Activated CD4-positive, alpha-beta memory T cell treated with anti-CD3 and anti-CD28 coated beads for 36 hours (primary cell): ENCODE measurements at regions not wholly inside any gene's neighbourhood (a gene's known extent, or its start where the extent isn't known, plus 50 kb on each side); places are given as distances from the start of the nearest gene placed in this dataset.

Experiments
- CTCF ChIA-PET: fragments of 350-600 bp; sonication (Branson Sonifier 250); formaldehyde crosslinking; loops from one replicate; lab custom pipeline; 2021; ENCODE audit warnings: antibody characterized with exemption, inconsistent platforms; lab: Charles Lee
- POLR2A ChIA-PET: fragments of 350-600 bp; sonication (Branson Sonifier 250); formaldehyde crosslinking; loops from one replicate; lab custom pipeline; 2021; ENCODE audit warnings: antibody characterized with exemption; lab: Charles Lee
- DNase-seq: peaks from one replicate; pipeline ENCODE4 v3.0.0-alpha.2; 2020
- H3K27ac Mint-ChIP-seq: one replicate; pipeline ENCODE4 v1.8.0; 2021; ENCODE audit warnings: mixed read lengths
- H3K27me3 Mint-ChIP-seq: one replicate; pipeline ENCODE4 v1.8.0; 2021; ENCODE audit warnings: mixed read lengths
- H3K36me3 Mint-ChIP-seq: one replicate; pipeline ENCODE4 v1.8.0; 2021; ENCODE audit warnings: mixed read lengths
- H3K4me1 Mint-ChIP-seq: one replicate; pipeline ENCODE4 v1.8.0; 2021; ENCODE audit warnings: low read depth, mixed read lengths
- H3K4me3 Mint-ChIP-seq: one replicate; pipeline ENCODE4 v1.8.0; 2021; ENCODE audit warnings: mild to moderate bottlenecking, mixed read lengths
- H3K9me3 Mint-ChIP-seq: one replicate; pipeline ENCODE4 v1.8.0; 2021; ENCODE audit warnings: mixed read lengths
- intact Hi-C: fragments of 100-400 bp; cut with micrococcal nuclease; formaldehyde crosslinking; loops from one replicate; pipeline ENCODE4 v1.15.1; 2023

GRCh38 chr1:82840192-82840591 is 1039.5 kb downstream of the ADGRL2 start:
- ChIA-PET POLR2A (no interaction called here), CTCF (no interaction called here)
- Mint-ChIP-seq H3K27me3 (peaks cover 2% of the 10 kb centered on the region), H3K9me3 (no peaks in the 10 kb centered on the region), H3K27ac (no peak overlapping the region), H3K36me3 (no peaks in the 10 kb centered on the region), H3K4me3 (no peak overlapping the region), H3K4me1 (no peaks in the 10 kb centered on the region)
- DNase-seq, result no peak
- intact Hi-C loops, result no loop called here

DNA sequence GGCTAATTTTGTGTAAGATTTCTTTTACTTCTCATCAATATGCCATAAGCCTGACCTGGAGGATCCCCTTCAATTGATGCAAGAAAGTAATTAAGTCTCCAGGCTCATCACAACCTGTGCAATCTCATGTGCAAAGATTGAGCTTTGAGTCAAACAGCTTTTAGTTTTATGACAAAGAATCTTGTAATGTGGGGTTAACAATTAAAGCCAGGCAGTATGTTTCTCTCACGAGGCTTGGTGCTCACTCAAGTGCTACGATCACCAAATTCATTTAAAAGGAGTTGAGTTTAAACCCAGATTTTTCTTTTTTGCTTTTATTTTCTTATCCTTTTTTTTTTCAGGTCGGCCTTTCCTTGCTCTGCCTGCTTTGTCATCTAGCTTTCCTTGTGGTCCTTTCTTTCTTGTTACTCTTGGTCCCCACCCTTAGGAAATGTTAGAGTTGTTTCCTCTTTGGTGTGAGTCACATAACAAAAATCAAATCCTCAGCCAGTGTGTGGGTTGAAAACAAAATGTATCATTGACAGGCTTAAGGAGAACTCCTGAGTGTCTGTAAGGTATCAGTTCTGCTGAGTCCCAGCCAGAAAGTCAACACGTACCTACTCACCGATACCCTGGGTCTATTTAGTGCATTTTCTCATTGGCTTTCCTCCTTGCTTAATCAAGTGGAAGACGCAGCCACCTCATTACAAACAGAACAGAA is 1037.2 kb downstream of the ADGRL2 start:
- H3K36me3 Mint-ChIP-seq, result no peaks in the 10 kb centered on the region

DNA sequence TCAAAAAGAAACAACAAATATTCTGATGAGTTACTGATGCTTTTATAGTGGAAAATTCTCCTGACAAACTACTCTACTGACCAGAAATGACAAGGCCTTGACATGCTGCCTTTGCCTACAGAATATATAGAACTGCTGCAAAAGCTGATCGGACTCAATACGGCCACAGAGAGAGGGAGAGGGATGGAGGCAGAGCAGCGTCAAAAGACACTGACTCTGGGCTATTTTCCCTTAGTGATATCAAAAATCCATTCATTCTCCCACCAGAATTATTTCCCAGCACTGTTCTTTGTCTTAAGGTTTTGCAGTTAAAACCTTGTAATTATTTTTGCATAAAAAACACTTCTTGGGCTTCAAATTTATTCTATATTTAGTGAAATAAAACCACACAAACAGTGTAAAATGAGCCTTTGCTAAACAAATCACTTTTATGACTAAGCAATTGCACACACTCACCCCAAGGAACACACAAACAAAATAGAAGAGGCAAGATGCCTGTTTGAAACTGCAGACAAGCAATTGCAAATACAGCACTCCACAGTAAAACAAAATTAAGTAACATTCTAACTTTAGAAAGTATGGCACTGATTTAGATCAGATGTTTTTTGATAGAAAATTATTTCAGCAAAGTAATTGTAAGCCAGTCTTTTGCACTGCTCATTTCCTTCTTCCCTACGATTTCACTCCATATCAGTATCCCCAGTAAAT is 1036.4 kb downstream of the ADGRL2 start:
- CTCF ChIA-PET, result no interaction called here
- intact Hi-C loops, result no loop called here

More for the DNA sequence above, 1037.2 kb downstream of the ADGRL2 start:
- Mint-ChIP-seq H3K9me3 (no peaks in the 10 kb centered on the region), H3K27me3 (peaks cover 2% of the 10 kb centered on the region), H3K4me3 (no peak overlapping the region), H3K27ac (no peak overlapping the region), H3K4me1 (no peaks in the 10 kb centered on the region)
- intact Hi-C loops, result no loop called here
- DNase-seq, result no peak
- POLR2A ChIA-PET, result no interaction called here
- CTCF ChIA-PET, result no interaction called here

DNA sequence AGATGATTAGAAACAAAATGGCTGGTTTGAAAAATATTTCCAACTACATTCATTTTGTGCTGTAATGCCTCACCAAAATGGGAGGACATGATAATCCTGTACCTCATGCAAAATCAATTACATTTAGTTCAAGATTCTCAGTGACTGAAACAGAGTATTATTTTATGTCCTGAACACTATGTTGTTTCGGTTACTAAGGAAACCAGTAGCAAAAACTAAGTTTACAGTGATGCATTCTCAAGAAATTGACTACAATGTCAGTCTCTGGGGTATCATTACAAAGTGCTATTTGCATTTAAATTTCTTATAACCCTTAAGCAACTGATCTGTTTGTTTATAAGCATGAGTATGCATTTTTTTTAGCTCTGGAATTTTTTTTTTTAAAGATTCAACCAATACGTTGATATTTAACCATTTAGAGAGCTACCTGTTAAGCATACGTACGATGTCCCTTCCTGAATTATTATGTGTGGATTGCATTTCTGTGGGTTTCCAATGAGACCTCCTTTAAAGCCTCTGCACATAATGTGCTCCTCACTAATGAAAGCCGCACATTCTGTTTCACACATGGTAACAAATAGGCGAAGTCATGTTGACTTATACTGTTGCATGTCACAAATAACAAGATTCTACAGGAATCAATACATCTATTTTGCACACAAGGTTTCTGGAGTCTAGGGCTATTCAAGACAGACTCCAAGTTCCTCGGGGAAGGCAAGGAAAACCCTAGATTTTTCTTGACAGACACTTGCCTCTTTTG is 1035.7 kb downstream of the ADGRL2 start:
- intact Hi-C loops, result no loop called here
- Mint-ChIP-seq H3K36me3 (no peaks in the 10 kb centered on the region), H3K27ac (no peak overlapping the region), H3K9me3 (no peaks in the 10 kb centered on the region), H3K4me3 (no peak overlapping the region), H3K27me3 (peaks cover 2% of the 10 kb centered on the region), H3K4me1 (no peaks in the 10 kb centered on the region)
- POLR2A ChIA-PET, result no interaction called here
- CTCF ChIA-PET, result no interaction called here
- DNase-seq, result no peak

More for the DNA sequence above, 1036.4 kb downstream of the ADGRL2 start:
- POLR2A ChIA-PET, result no interaction called here
- Mint-ChIP-seq H3K9me3 (no peaks in the 10 kb centered on the region), H3K4me1 (no peaks in the 10 kb centered on the region), H3K36me3 (no peaks in the 10 kb centered on the region), H3K27ac (no peak overlapping the region), H3K27me3 (peaks cover 2% of the 10 kb centered on the region), H3K4me3 (no peak overlapping the region)
- no peak for DNase-seq

DNA sequence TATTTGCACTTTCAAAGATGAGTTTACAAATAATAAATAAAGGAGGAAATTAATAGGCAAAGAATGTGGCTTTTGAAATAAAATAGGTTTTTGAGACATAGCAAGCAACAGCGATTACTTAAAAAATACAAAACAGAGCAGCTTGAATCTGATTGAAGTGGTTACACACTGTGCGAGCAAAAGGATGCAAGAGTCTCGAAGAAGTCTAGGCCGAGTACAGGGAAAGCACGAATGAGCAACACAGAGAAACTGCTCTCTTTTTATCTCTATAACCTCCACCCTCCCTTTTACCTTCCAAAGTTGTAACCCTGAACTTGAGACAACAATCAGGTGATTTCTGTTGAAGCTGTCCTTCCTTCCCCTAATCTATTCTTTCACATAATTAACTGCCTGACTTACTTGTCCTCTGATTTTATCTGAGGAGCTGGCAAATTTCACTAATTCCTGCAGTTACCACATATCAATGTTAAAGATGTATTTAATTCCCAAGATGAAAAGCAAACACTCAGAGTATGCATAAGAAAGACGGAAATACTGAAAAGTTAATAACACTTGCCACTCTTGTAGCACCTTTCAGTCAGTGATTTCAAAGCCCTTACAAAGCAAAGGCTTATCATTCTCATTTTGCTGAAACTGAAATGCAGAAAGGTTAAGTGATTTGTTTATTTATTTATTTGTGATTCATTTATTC is 1030.1 kb downstream of the ADGRL2 start:
- intact Hi-C loops, result no loop called here
- Mint-ChIP-seq H3K27me3 (no peaks in the 10 kb centered on the region), H3K9me3 (no peaks in the 10 kb centered on the region), H3K27ac (no peak overlapping the region), H3K4me1 (peaks cover 4% of the 10 kb centered on the region), H3K36me3 (no peaks in the 10 kb centered on the region), H3K4me3 (no peak overlapping the region)
- ChIA-PET CTCF (no interaction called here), POLR2A (no interaction called here)
- DNase-seq, result no peak

- DNase-seq, result no peak
- intact Hi-C loops, result no loop called here
- CTCF ChIA-PET, result no interaction called here
Observed at GRCh38 chr1:82829527-82829926, 1028.8 kb downstream of the ADGRL2 start.

DNA sequence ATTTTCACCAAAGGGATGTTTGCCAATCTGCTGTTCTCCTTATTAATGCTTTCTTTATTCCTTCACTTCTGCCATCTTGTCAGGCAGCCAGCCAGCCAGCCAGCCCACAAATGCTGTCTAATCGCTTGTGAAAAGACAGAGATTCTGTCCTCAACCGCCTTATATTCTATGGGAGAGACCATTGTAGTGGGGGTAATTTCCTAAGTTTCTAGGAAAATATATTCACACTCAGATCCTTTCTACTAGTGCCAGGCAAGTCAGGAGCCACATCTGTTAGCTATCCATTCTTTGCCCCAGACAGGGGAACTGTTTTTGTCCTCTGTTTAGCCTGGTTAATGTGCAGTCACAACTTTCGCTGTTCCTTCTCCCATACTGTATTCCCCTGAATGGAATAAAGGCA is 1023.1 kb downstream of the ADGRL2 start:
- Mint-ChIP-seq H3K27ac (no peak overlapping the region), H3K9me3 (no peaks in the 10 kb centered on the region), H3K4me3 (no peak overlapping the region), H3K4me1 (peaks cover 6% of the 10 kb centered on the region), H3K36me3 (no peaks in the 10 kb centered on the region), H3K27me3 (no peaks in the 10 kb centered on the region)
- POLR2A ChIA-PET, result no interaction called here
- CTCF ChIA-PET, result no interaction called here
- DNase-seq, result no peak
- intact Hi-C loops, result no loop called here

More at GRCh38 chr1:82829527-82829926, 1028.8 kb downstream of the ADGRL2 start:
- POLR2A ChIA-PET, result no interaction called here
- H3K27me3 Mint-ChIP-seq, result no peaks in the 10 kb centered on the region
- no peaks in the 10 kb centered on the region for H3K36me3 Mint-ChIP-seq
- no peak overlapping the region for H3K4me3 Mint-ChIP-seq
- H3K9me3 Mint-ChIP-seq, result no peaks in the 10 kb centered on the region
- H3K4me1 Mint-ChIP-seq, result peaks cover 4% of the 10 kb centered on the region
- H3K27ac Mint-ChIP-seq, result no peak overlapping the region

DNA sequence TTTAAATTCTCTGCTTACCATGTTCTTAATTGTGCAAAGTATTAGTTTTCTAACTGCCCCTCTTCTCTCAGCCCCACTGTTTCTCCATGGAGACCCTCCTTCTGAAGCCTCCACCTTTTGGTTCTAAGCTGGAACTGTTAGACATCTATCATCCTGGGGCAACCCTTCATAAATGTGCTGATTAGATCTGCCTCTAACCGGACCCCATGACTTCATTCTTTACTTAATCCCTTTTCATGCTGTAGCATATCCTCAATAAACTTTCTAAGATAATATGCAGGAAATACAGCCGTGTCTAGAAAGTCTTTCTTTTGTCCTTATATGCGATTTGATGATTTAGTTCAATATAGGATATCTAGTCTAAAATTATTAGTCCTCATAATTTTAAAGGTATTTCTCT is 1020.1 kb downstream of the ADGRL2 start:
- H3K4me1 Mint-ChIP-seq, result peaks cover 11% of the 10 kb centered on the region
- H3K27ac Mint-ChIP-seq, result no peak overlapping the region
- H3K9me3 Mint-ChIP-seq, result peaks cover 5% of the 10 kb centered on the region
- no peaks in the 10 kb centered on the region for H3K27me3 Mint-ChIP-seq
- ChIA-PET CTCF (no interaction called here), POLR2A (no interaction called here)
- DNase-seq, result no peak
- no peaks in the 10 kb centered on the region for H3K36me3 Mint-ChIP-seq
- H3K4me3 Mint-ChIP-seq, result no peak overlapping the region
- intact Hi-C loops, result no loop called here

- H3K27ac Mint-ChIP-seq, result no peak overlapping the region
- POLR2A ChIA-PET, result no interaction called here
Observed at GRCh38 chr1:82819234-82819633, 1018.5 kb downstream of the ADGRL2 start.

GRCh38 chr1:82818586-82818985 is 1017.9 kb downstream of the ADGRL2 start:
- peaks cover 11% of the 10 kb centered on the region for H3K4me1 Mint-ChIP-seq
- POLR2A ChIA-PET, result no interaction called here

More at GRCh38 chr1:82819234-82819633, 1018.5 kb downstream of the ADGRL2 start:
- Mint-ChIP-seq H3K4me1 (peaks cover 11% of the 10 kb centered on the region), H3K9me3 (peaks cover 5% of the 10 kb centered on the region), H3K36me3 (no peaks in the 10 kb centered on the region), H3K27me3 (no peaks in the 10 kb centered on the region), H3K4me3 (no peak overlapping the region)
- intact Hi-C loops, result no loop called here
- CTCF ChIA-PET, result no interaction called here
- no peak for DNase-seq

GRCh38 chr1:82813386-82813785 is 1012.7 kb downstream of the ADGRL2 start:
- H3K4me1 Mint-ChIP-seq, result no peaks in the 10 kb centered on the region
- POLR2A ChIA-PET, result no interaction called here
- H3K27ac Mint-ChIP-seq, result no peak overlapping the region
- H3K36me3 Mint-ChIP-seq, result no peaks in the 10 kb centered on the region
- CTCF ChIA-PET, result interaction anchor here (0.8 kb wide), 1 partner anchor 32 kb away, joined by 3 read pairs; no protein-coding TSS in a partner anchor
- H3K27me3 Mint-ChIP-seq, result no peaks in the 10 kb centered on the region
- peaks cover 5% of the 10 kb centered on the region for H3K9me3 Mint-ChIP-seq
- H3K4me3 Mint-ChIP-seq, result no peak overlapping the region
- intact Hi-C loops, result no loop called here
- no peak for DNase-seq

More at GRCh38 chr1:82818586-82818985, 1017.9 kb downstream of the ADGRL2 start:
- intact Hi-C loops, result no loop called here
- Mint-ChIP-seq H3K27me3 (no peaks in the 10 kb centered on the region), H3K36me3 (no peaks in the 10 kb centered on the region), H3K4me3 (no peak overlapping the region), H3K9me3 (peaks cover 5% of the 10 kb centered on the region), H3K27ac (no peak overlapping the region)
- CTCF ChIA-PET, result no interaction called here
- DNase-seq, result no peak

- no peaks in the 10 kb centered on the region for H3K36me3 Mint-ChIP-seq
- POLR2A ChIA-PET, result no interaction called here
- H3K4me3 Mint-ChIP-seq, result no peak overlapping the region
- no peak overlapping the region for H3K27ac Mint-ChIP-seq
- DNase-seq, result no peak
- H3K4me1 Mint-ChIP-seq, result no peaks in the 10 kb centered on the region
- H3K27me3 Mint-ChIP-seq, result no peaks in the 10 kb centered on the region
- intact Hi-C loops, result no loop called here
- CTCF ChIA-PET, result no interaction called here
- no peaks in the 10 kb centered on the region for H3K9me3 Mint-ChIP-seq
Observed at GRCh38 chr1:82810601-82811000, 1009.9 kb downstream of the ADGRL2 start.
